ENCODE measurements at regions not wholly inside any gene's neighbourhood (a gene's known extent, or its start where the extent isn't known, plus 50 kb on each side); places are given as distances from the start of the nearest gene placed in this dataset.
"Not testable (repeated sequence)": the region's sequence is repeated elsewhere in the genome, so short reads cannot be mapped to it uniquely, and the experiment has no call there.

GRCh38 chr9:135173066-135173465 is 85.6 kb downstream of the OLFM1 start:
- no peak for DNase-seq (ENCODE audit: low spot score)

- no peak for DNase-seq (ENCODE audit: low spot score)
Measured at GRCh38 chr9:135174248-135174647, 86.8 kb downstream of the OLFM1 start.

GRCh38 chr9:135174981-135175380 is 87.5 kb downstream of the OLFM1 start:
- DNase-seq (ENCODE audit: low spot score): no peak

DNA sequence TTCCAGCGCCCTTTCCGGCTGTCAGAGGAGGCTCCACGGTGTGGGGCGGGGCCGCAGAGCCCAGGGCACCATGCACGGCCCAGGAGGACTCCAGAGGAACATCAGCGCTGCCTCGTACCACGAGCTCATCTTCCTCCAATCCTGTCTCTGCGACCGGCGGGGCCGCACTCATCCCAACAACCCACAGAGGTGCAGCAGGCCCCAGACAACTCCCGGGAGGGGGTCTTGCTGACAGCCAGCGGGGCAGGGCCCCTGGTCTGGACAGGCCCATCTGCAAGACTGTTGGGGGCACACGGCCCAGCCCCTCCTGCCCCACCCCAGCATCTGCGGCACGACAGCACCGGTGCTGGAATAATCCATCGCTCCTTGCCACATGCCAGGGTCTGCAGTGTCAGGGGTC is 88.8 kb downstream of the OLFM1 start:
- DNase-seq (ENCODE audit: low spot score): no peak

- DNase-seq (ENCODE audit: low spot score): not testable (repeated sequence)
Measured at GRCh38 chr9:135177562-135177961, 90.1 kb downstream of the OLFM1 start.

GRCh38 chr9:135178498-135178897 is 91.0 kb downstream of the OLFM1 start:
- no peak for DNase-seq (ENCODE audit: low spot score)

DNA sequence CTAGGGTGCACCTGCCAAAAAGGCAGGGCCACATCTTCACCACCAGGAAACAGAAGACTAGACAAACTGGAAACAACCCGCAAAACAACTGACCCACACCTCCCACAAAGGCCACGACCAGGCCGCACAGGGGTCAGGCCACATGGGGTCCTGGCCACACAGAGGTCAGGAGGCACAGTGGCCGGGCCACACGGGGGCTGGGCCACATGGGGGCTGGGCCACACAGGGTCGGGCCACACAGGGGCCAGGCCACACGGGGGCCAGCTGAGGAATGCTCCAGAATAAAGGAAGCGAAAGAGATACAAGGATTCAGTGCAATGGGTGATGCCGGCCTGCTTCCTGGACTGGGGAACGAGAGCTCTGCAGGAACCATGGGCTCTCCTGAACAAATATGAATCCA is 91.6 kb downstream of the OLFM1 start:
- DNase-seq (ENCODE audit: low spot score): no peak

GRCh38 chr9:135179976-135180375 is 92.5 kb downstream of the OLFM1 start:
- DNase-seq (ENCODE audit: low spot score): no peak

GRCh38 chr9:135180586-135180985 is 93.1 kb downstream of the OLFM1 start:
- no peak for DNase-seq (ENCODE audit: low spot score)

DNA sequence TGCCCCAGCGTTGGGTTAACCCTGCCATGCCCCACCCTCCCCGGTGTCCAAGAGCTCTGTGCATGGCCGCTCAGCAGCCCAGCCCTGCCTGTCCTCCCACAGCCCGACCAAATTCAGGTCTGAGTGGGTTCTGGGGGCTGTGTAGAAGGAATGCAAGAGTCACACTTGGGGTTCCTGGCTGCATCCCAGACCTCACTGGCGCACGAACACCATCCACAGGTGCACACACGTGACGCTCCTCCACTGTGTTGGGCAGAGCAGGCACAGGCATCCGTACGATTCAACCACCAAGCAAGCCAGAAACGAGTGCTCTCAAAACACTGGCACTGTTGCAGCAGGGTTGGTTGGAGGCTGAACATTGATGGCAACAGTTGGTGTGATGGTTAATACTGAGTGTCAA is 93.9 kb downstream of the OLFM1 start:
- no peak for DNase-seq (ENCODE audit: low spot score)

GRCh38 chr9:135181841-135182240 is 94.4 kb downstream of the OLFM1 start:
- DNase-seq (ENCODE audit: low spot score): not testable (repeated sequence)

- DNase-seq (ENCODE audit: low spot score): no peak
Measured at GRCh38 chr9:135183069-135183468, 95.6 kb downstream of the OLFM1 start.

- DNase-seq (ENCODE audit: low spot score): no peak
Measured at GRCh38 chr9:135183528-135184180, 96.2 kb downstream of the OLFM1 start.

- no peak for DNase-seq (ENCODE audit: low spot score)
Measured at GRCh38 chr9:135184181-135185053, 96.9 kb downstream of the OLFM1 start.

DNA sequence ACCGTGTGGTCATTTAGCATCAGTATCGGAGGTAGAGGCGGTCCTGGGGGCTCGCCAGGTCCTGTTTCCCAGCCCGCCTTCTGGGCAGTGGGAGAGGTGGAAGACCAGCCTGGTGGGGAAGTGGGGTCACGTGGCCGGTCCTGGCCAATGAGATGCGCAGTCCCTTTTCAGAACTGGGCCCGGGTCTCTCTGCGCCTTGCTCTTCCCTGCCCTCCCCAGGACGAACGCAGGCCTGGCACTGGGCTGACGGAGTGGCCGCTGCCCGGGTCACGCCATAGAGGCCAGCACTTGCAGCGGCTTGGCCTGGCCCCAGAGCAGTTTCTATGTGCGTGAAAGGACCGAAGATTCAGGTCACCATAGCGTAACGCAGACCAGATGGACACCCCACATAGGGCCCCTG is 97.6 kb downstream of the OLFM1 start:
- no peak for DNase-seq (ENCODE audit: low spot score)

- no peak for DNase-seq (ENCODE audit: low spot score)
Measured at GRCh38 chr9:135186248-135187164, 99.0 kb downstream of the OLFM1 start.

- DNase-seq (ENCODE audit: low spot score): no peak
Measured at GRCh38 chr9:135187365-135187764, 99.9 kb downstream of the OLFM1 start.

- DNase-seq (ENCODE audit: low spot score): no peak
Measured at GRCh38 chr9:135188681-135189151, 101.2 kb downstream of the OLFM1 start.

DNA sequence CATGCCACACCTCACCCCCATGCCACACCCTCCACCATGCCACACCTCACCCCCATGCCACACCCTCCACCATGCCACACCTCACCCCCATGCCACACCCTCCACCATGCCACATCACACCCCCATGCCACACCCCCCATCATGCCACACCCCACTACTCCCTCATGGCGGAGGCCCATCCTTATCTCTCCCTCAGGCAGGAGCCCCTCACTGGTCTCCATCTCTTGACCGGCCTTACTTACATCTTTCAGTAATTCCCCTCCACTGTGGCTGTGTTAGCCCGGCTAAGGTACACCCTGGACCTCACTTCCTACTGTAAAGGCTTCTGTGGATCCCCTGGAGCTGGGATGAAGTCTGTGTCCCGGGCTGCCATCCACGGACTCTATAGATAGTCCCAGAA is 102.0 kb downstream of the OLFM1 start:
- no peak for DNase-seq (ENCODE audit: low spot score)

DNA sequence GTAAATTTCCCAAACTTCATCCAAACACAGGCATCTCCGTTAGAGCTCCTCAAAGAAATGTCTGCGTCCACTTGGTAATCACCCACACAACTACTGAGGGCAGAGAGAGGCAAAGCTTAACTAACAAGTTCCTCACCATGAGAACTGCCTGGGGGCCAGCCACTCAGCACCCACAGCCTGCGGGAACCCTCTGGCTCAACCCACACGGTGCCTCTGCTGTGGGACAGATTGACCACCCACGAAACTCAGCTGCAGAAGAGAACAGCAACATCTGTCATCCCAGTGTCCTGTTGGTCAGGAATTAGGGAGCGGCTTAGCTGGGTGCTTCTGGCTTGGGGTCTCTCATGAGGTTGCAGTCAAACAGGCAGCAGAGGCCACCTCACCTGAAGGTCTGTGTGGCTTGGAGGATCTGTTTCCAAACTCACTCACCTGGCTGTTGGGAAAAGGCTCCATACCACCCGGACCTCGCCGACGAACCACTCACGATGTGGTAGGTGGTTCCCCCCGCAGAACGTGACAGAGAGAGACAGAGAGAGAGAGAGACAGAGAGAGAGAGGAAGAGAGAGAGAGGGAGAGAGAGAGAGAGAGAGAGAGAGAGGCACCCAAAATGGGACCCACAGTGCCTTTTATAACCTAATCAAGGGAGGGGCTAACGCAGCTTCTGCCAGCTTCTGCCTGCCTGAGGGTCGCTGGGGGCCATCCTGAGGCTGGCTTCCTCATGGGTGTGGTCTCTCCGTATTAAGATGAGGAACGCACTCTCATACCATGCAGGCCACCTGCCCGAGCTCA is 103.5 kb downstream of the OLFM1 start:
- no peak for DNase-seq (ENCODE audit: low spot score)

DNA sequence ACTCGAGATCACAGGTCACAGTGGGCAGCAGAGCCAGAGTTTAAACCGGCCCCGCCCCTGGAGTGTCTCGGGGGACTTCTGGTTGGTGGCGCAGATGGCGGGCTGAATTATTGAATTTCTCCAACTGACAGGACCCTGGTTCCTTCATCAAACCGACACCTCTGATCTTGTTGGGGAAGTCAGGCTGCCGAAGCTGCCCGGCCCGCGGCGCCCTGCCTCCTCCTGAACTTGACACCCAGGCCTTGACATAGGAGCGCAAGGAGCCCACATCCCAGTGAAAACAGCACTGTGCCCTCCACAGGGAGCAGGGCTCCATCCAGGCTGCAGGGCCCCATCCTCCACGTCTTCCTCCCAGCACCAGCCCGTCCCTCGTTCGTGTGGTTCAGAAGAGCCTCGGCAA is 105.2 kb downstream of the OLFM1 start:
- DNase-seq (ENCODE audit: low spot score): no peak

DNA sequence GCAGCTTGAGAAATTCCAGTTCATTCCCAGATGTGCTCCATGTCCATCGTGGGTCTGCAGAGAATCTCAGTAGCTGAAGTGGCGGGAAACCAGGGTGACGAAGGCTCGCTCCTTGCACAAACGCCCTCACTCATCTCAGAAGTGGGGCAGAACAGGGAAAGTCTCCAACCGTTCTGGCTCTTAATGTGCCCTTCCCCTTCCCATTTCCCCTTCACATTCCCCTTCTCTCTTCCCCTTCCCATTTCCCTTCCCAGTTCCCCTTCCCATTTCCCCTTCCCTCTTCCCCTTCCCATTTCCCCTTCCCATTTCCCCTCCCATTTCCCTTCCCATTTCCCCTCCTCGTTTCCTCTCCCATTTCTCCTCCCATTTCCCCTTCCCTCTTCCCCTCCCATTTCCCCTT is 108.5 kb downstream of the OLFM1 start:
- DNase-seq (ENCODE audit: low spot score): not testable (repeated sequence)
